Ovary (tissue), 7 donors: ENCODE measurements at regions not wholly inside any gene's neighbourhood (a gene's known extent, or its start where the extent isn't known, plus 50 kb on each side); places are given as distances from the start of the nearest gene placed in this dataset.

Source experiments
- DNase-seq, 5 donors: peaks; one replicate each; pipeline ENCODE4 v3.0.0-alpha.2; 2019 to 2020
- H3K27ac ChIP-seq, 2 donors: fragments of 200-600 bp; one replicate each; pipeline versions ENCODE4 v1.5.1 to v1.8.0; 2019 to 2022
- H3K27me3 ChIP-seq: fragments of 200-600 bp; one replicate; pipeline ENCODE4 v1.8.0; 2022
- H3K36me3 ChIP-seq: fragments of 200-600 bp; sonication (generic); one replicate; pipeline ENCODE4 v1.5.1; 2019
- H3K4me1 ChIP-seq: one replicate; pipeline ENCODE4 v1.8.1; 2013; ENCODE audit warnings: mild to moderate bottlenecking, moderate library complexity; ENCODE audit not compliant: insufficient read depth
- H3K4me3 ChIP-seq: fragments of 200-600 bp; sonication (generic); one replicate; pipeline ENCODE4 v1.5.1; 2017
- H3K9me3 ChIP-seq, 2 donors: fragments of 200-600 bp in 1 of 2; sonication (generic) in 1 of 2; one replicate each; pipeline versions ENCODE4 v1.5.1 to v1.8.1; 2013 to 2019; ENCODE audit warnings: mild to moderate bottlenecking in 1 of 2, moderate library complexity in 1 of 2
- EP300 ChIP-seq: sonication (generic); formaldehyde crosslinking; IDR thresholded peaks from one replicate; pipeline ENCODE4 v1.6.1; 2017; ENCODE audit warnings: antibody characterized with exemption
- POLR2A ChIP-seq: fragments of 450-650 bp; IDR thresholded peaks from one replicate; pipeline ENCODE4 v1.6.1; 2017; ENCODE audit warnings: antibody characterized with exemption, mild to moderate bottlenecking, moderate library complexity
- WGBS, 3 donors: extraction: QIAGEN DNeasy Blood & Tissue Kit in 1 of 3; methylation state at CpG; one replicate each; pipeline versions ENCODE4 v1.1.5 to v1.1.7; 2013 to 2017; 5-methylcytosine and 5-hydroxymethylcytosine counted together
- intact Hi-C, 4 donors: fragments of 100-400 bp; cut with DNase I; formaldehyde crosslinking; loops; one replicate each; pipeline versions ENCODE4 v1.11.0 to v1.15.1; 2022 to 2023
- TF ChIP-seq, protein P1 (sequence below), 3 donors: fragments of 450-650 bp in 2 of 3; fragments of 200-600 bp in 1 of 3; IDR thresholded peaks; one replicate each; pipeline versions ENCODE4 v1.5.1 to v1.8.0; 2016 to 2022; ENCODE audit warnings: antibody characterized with exemption in 3 of 3, mild to moderate bottlenecking in 1 of 3
- donor health status: DM: no; HTN: no; CAD: no; lungs with moderate emphysema.
- donor health status: DM: no; HTN: no; CAD: no.
- donor health status: Bipolar disorder and iron deficiency.
- donor health status: DM: no; HTN: no; CAD: no.
- donor health status: DM: yes; HTN: yes; CAD: no.

DNA sequence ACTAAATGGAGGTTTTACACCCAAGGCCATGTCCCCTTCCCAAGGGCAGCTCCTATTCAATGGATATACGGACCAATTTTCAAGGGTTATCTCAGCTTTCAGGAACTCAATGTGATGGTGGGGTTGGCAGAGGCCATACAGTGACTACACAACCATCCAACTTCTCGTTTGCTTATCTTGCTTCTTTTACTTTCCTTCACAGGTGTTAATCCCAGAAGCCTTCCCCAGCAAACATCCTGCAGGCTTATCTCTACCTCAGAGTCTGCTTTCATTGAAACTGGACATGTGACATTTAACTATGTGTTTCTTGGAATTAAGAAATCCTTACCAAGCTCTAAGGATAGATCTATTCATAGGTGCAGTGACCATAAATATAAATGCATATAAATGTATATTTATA is 443.8 kb upstream of the CDH20 start:
- Histone ChIP-seq H3K4me1 (no peaks in the 10 kb centered on the region), H3K36me3 (no peaks in the 10 kb centered on the region), H3K9me3 (no peaks in the 10 kb centered on the region), H3K27me3 (no peaks in the 10 kb centered on the region), H3K27ac (no peak overlapping the region), H3K4me3 (no peak overlapping the region)
- TF ChIP-seq EP300 (no peak), POLR2A (no peak)
- TF ChIP-seq, protein P1, sequence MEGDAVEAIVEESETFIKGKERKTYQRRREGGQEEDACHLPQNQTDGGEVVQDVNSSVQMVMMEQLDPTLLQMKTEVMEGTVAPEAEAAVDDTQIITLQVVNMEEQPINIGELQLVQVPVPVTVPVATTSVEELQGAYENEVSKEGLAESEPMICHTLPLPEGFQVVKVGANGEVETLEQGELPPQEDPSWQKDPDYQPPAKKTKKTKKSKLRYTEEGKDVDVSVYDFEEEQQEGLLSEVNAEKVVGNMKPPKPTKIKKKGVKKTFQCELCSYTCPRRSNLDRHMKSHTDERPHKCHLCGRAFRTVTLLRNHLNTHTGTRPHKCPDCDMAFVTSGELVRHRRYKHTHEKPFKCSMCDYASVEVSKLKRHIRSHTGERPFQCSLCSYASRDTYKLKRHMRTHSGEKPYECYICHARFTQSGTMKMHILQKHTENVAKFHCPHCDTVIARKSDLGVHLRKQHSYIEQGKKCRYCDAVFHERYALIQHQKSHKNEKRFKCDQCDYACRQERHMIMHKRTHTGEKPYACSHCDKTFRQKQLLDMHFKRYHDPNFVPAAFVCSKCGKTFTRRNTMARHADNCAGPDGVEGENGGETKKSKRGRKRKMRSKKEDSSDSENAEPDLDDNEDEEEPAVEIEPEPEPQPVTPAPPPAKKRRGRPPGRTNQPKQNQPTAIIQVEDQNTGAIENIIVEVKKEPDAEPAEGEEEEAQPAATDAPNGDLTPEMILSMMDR (IDR thresholded peaks at IDR 0.05) = no peak
- intact Hi-C loops = no loop called here
- 69 to 83% (median 76%) methylated on average over 2 of the region's 2 CpGs for WGBS, 3 donors
- no peak for DNase-seq

DNA sequence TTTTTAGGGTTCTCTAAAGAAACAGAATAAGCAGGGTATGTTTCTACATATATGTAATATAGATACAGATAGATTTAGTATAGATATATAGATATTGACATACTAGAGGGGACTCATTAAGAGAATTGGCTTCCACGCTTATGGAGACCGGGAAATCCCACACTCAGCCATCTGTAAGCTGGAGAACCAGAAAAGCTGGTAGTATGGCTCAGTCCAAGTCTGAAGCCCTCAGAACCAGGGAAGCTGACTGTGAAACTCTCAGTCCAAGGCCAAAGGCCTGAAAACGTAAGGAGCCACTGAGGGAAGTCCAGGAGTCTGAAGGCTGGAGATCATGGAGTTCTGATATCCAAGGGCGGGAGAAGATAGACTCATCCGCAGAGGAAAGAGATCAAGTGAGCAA is 441.3 kb upstream of the CDH20 start:
- WGBS, 3 donors = 93 to 97% (median 95%) methylated on average over 5 of the region's 5 CpGs
- DNase-seq = no peak
- Histone ChIP-seq H3K27me3 (no peaks in the 10 kb centered on the region), H3K4me3 (no peak overlapping the region), H3K36me3 (no peaks in the 10 kb centered on the region), H3K4me1 (no peaks in the 10 kb centered on the region), H3K9me3 (no peaks in the 10 kb centered on the region), H3K27ac (no peak overlapping the region)
- intact Hi-C loops = no loop called here
- TF ChIP-seq, protein P1 (IDR thresholded peaks at IDR 0.05) = no peak
- no peak for TF ChIP-seq EP300
- no peak for TF ChIP-seq POLR2A

DNA sequence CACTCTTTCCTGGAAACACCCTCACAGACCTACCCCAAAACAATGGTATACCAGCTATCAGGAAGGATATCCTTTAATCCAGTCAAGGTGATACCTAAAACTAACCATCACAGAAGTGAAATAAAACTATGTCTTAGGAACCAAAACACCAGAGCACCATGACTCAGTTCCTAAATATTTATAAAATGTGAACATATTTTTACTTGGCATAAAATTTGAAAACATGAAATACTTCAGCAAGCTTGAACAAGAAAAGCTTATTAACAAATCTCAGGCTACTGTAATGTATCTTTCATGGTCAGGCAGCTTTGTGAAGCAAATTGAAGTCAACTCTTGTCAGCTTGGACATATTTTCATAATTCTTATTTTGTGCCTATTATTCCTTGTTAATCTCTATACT is 440.8 kb upstream of the CDH20 start:
- Histone ChIP-seq H3K9me3 (no peaks in the 10 kb centered on the region), H3K27me3 (no peaks in the 10 kb centered on the region), H3K36me3 (no peaks in the 10 kb centered on the region), H3K4me3 (no peak overlapping the region), H3K4me1 (no peaks in the 10 kb centered on the region), H3K27ac (no peak overlapping the region)
- intact Hi-C loops = no loop called here
- DNase-seq = no peak
- TF ChIP-seq, protein P1 (IDR thresholded peaks at IDR 0.05) = no peak
- TF ChIP-seq EP300 (no peak), POLR2A (no peak)

DNA sequence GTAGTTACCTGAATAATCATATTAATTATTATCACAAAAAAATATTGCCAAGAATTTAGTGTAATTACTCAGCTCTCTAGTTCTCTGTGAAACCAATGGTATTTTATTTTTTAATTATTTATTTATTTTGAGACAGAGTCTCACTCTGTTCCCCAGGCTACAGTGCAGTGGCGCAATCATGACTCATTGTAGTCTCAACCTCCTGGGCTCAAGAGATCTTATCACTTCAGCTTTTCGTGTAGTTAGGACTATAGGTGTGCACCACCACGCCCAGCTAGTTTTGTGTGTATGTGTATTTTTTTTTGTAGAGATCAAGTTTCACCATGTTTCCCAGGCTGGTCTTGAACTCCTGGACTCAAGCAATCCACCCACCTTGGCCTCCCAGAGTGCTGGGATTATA is 440.4 kb upstream of the CDH20 start:
- Histone ChIP-seq H3K9me3 (no peaks in the 10 kb centered on the region), H3K27me3 (no peaks in the 10 kb centered on the region), H3K36me3 (no peaks in the 10 kb centered on the region), H3K4me1 (no peaks in the 10 kb centered on the region), H3K4me3 (no peak overlapping the region), H3K27ac (no peak overlapping the region)
- DNase-seq = no peak
- intact Hi-C loops = no loop called here
- WGBS, 3 donors = 82 to 87% (median 86%) methylated on average over 3 of the region's 3 CpGs
- TF ChIP-seq EP300 (no peak), POLR2A (no peak)
- TF ChIP-seq, protein P1 (IDR thresholded peaks at IDR 0.05) = no peak
